ENCODE measurements at regions not wholly inside any gene's neighbourhood (a gene's known extent, or its start where the extent isn't known, plus 50 kb on each side); places are given as distances from the start of the nearest gene placed in this dataset.

DNA sequence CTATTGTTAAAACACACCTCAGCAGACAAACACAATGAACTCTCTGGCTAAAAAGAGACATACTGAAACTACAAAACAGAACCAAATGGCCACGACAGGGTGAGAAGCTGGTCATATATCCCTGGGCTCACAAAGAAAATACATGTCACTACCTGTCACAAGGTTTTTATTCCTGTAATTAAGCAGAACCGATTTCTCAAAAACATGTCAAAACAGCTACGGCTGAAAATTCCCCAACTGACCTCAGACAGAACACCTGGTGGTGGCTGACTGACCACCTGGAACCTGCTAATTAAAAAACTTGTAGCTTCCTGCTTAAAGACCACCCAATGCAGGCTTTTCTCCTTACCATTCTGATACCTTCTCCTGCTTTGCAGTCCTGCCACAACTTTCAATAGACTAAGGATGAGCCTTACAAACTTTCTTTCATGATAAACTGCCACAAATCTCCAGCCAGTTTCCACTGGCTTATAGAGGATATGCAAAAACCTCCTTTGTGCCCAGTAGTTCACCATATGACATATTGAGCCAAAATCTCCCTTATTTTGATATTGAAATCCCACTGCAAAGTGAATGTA is 571.9 kb downstream of the SPOCK3 start:
- in situ Hi-C loops (cut with MboI; ENCODE audit: low sequenced_read_pairs in 4 of 4) = no loop called here
- Histone ChIP-seq H3K4me1 (no peaks in the 10 kb centered on the region), H3K27me3 (no peaks in the 10 kb centered on the region), H3K36me3 (no peaks in the 10 kb centered on the region), H3K4me3 (no peak overlapping the region), H3K9me3 (no peaks in the 10 kb centered on the region), H3K27ac (no peak overlapping the region)
- ATAC-seq = no peak
- TF ChIP-seq POLR2A (IDR thresholded peaks at IDR 0.05) = no peak
- TF ChIP-seq, protein P1, sequence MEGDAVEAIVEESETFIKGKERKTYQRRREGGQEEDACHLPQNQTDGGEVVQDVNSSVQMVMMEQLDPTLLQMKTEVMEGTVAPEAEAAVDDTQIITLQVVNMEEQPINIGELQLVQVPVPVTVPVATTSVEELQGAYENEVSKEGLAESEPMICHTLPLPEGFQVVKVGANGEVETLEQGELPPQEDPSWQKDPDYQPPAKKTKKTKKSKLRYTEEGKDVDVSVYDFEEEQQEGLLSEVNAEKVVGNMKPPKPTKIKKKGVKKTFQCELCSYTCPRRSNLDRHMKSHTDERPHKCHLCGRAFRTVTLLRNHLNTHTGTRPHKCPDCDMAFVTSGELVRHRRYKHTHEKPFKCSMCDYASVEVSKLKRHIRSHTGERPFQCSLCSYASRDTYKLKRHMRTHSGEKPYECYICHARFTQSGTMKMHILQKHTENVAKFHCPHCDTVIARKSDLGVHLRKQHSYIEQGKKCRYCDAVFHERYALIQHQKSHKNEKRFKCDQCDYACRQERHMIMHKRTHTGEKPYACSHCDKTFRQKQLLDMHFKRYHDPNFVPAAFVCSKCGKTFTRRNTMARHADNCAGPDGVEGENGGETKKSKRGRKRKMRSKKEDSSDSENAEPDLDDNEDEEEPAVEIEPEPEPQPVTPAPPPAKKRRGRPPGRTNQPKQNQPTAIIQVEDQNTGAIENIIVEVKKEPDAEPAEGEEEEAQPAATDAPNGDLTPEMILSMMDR (IDR thresholded peaks at IDR 0.05 in 4 of 5, conservative IDR thresholded peaks at IDR 0.05 in 1 of 5) = no peak
- no peak for DNase-seq
- intact Hi-C loops (cut with DNase I; ENCODE audit: low total_unique reads) = no loop called here

DNA sequence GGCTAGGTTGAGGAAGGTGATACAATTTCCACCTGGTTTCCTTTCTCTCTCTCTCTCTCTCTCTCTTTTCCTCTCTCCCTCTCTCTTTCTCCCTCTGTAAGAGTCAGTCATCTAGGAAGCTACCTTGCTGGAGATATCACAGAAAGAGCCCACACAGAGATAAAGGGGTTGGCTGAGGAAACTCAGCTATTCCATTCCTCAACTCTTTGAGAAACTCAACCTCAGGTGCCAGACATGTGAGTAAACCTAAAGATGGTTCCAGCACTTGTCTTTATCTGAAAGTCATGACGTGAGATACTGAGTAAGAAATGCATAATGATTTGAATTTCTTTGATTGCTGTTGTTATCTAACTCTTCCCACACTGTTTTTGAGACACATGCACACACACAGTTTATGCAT is 564.0 kb downstream of the SPOCK3 start:
- no peaks in the 10 kb centered on the region for H3K36me3 ChIP-seq
- DNase-seq (no peak), ATAC-seq (no peak)
- H3K27ac ChIP-seq = no peak overlapping the region
- H3K9me3 ChIP-seq = no peaks in the 10 kb centered on the region
- H3K4me1 ChIP-seq = no peaks in the 10 kb centered on the region
- intact Hi-C loops (cut with DNase I; ENCODE audit: low total_unique reads) (no loop called here), in situ Hi-C loops (cut with MboI; ENCODE audit: low sequenced_read_pairs in 4 of 4) (no loop called here)
- TF ChIP-seq, protein P1 (IDR thresholded peaks at IDR 0.05 in 4 of 5, conservative IDR thresholded peaks at IDR 0.05 in 1 of 5) = no peak
- TF ChIP-seq POLR2A (IDR thresholded peaks at IDR 0.05) = no peak
- H3K27me3 ChIP-seq = no peaks in the 10 kb centered on the region
- no peak overlapping the region for H3K4me3 ChIP-seq

DNA sequence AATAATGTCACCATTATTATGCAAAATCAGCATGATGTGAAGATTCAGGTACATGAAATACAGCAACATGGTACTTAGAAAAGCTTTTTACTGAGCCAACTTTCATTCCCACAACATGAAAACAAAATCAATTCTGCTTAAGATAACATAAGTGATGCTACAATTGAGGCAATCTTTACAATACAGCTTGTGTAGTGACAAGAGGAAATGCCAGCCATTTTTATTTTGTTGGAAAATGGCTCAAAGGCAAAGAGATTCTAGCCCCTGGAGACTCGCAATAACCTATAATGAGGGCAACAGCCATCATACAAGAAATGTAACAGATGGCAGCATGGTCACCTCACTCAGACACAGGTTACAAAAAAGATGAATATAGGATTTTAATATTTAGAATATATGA is 560.4 kb downstream of the SPOCK3 start:
- no peaks in the 10 kb centered on the region for H3K9me3 ChIP-seq
- H3K27ac ChIP-seq = no peak overlapping the region
- intact Hi-C loops (cut with DNase I; ENCODE audit: low total_unique reads) = no loop called here
- no peaks in the 10 kb centered on the region for H3K4me1 ChIP-seq
- DNase-seq (no peak), ATAC-seq (no peak)
- in situ Hi-C loops (cut with MboI; ENCODE audit: low sequenced_read_pairs in 4 of 4) = no loop called here
- H3K27me3 ChIP-seq = no peaks in the 10 kb centered on the region
- H3K4me3 ChIP-seq = no peak overlapping the region
- H3K36me3 ChIP-seq = no peaks in the 10 kb centered on the region
- no peak for TF ChIP-seq POLR2A (IDR thresholded peaks at IDR 0.05)
- TF ChIP-seq, protein P1 (IDR thresholded peaks at IDR 0.05 in 4 of 5, conservative IDR thresholded peaks at IDR 0.05 in 1 of 5) = no peak

DNA sequence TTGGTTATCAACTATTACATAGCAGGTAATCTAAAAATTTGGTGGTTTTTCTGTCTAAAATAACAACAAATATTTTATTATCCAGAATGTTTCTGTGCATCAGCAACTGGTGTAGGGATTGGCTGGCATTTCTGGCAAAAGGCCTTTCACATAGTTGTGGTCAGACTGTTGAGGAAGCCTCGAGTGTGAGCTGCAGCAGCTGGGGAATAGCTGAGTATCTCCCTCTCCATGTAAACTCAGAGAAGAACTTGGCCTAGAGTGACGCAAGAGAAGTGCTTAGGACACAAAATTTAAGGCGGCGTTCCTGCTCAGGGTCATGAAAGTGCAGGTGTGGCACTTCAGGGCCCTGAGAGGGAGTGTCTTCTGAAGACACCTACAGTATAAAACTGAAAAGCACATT is 558.9 kb downstream of the SPOCK3 start:
- Histone ChIP-seq H3K9me3 (no peaks in the 10 kb centered on the region), H3K36me3 (no peaks in the 10 kb centered on the region), H3K27ac (no peak overlapping the region), H3K4me3 (no peak overlapping the region), H3K27me3 (no peaks in the 10 kb centered on the region), H3K4me1 (no peaks in the 10 kb centered on the region)
- in situ Hi-C loops (cut with MboI; ENCODE audit: low sequenced_read_pairs in 4 of 4) = no loop called here
- intact Hi-C loops (cut with DNase I; ENCODE audit: low total_unique reads) = no loop called here
- TF ChIP-seq POLR2A (IDR thresholded peaks at IDR 0.05) = no peak
- TF ChIP-seq, protein P1 (IDR thresholded peaks at IDR 0.05 in 4 of 5, conservative IDR thresholded peaks at IDR 0.05 in 1 of 5) = no peak
- ATAC-seq (no peak), DNase-seq (no peak)

DNA sequence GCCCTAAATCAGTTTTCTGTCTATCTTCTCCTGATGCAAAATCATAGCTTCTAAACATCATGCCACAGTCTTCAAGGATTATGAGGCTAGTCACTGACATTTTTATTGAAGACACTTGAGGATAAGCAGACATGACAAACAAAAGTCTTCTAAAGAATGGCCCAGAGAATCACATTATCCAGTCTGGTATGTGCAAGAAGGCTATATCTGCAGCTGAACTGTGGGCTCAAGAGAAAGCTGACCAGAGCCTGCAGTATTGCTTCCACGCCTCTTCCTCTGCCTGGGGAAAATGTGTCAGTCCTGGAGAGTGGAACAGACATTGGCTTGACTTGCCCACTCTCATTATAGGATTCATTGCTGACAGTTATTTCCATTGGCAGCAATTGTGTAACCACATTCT is 553.5 kb downstream of the SPOCK3 start:
- Histone ChIP-seq H3K4me3 (no peak overlapping the region), H3K4me1 (no peaks in the 10 kb centered on the region), H3K27ac (no peak overlapping the region), H3K9me3 (no peaks in the 10 kb centered on the region), H3K27me3 (no peaks in the 10 kb centered on the region), H3K36me3 (no peaks in the 10 kb centered on the region)
- in situ Hi-C loops (cut with MboI; ENCODE audit: low sequenced_read_pairs in 4 of 4) (no loop called here), intact Hi-C loops (cut with DNase I; ENCODE audit: low total_unique reads) (no loop called here)
- DNase-seq (no peak), ATAC-seq (no peak)
- TF ChIP-seq, protein P1 (IDR thresholded peaks at IDR 0.05 in 4 of 5, conservative IDR thresholded peaks at IDR 0.05 in 1 of 5) = no peak
- no peak for TF ChIP-seq POLR2A (IDR thresholded peaks at IDR 0.05)
